HG02571 (cell line): ENCODE measurements at regions not wholly inside any gene's neighbourhood (a gene's known extent, or its start where the extent isn't known, plus 50 kb on each side); places are given as distances from the start of the nearest gene placed in this dataset.
A peak's percentile ranks its signal among the peaks of the same experiment; 100 is the strongest.
"Not testable (repeated sequence)": the region's sequence is repeated elsewhere in the genome, so short reads cannot be mapped to it uniquely, and the experiment has no call there.

Source experiments
- ATAC-seq: cut with Tn5 transposase; IDR thresholded peaks from one replicate; pipeline ENCODE4 v1.9.1; 2021; ENCODE audit warnings: mild to moderate bottlenecking, moderate library complexity; ENCODE audit not compliant: unreplicated experiment

DNA sequence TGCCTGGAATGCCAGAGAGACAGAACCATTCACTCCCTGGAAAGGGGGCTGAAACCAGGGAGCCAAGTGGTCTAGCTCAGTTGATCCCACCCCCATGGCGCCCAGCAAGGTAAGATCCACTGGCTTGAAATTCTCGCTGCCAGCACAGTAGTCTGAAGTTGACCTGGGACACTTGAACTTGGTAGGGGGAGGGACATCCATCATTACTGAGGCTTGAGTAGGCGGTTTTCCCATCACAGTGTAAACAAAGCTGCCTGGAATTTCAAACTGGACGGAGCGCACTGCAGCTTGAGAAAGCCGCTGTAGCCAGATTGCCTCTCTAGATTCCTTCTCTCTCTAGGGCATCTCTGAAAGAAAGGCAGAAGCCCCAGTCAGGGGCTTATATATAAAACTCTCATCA lies 310.7 kb upstream of the DPPA4 start:
- ATAC-seq = no peak

- no peak for ATAC-seq
Measured at GRCh38 chr3:109656225-109656624, 318.9 kb upstream of the DPPA4 start.

GRCh38 chr3:109678600-109678999 lies 341.3 kb upstream of the DPPA4 start:
- ATAC-seq = no peak

GRCh38 chr3:109679664-109680063 lies 342.3 kb upstream of the DPPA4 start:
- no peak for ATAC-seq

DNA sequence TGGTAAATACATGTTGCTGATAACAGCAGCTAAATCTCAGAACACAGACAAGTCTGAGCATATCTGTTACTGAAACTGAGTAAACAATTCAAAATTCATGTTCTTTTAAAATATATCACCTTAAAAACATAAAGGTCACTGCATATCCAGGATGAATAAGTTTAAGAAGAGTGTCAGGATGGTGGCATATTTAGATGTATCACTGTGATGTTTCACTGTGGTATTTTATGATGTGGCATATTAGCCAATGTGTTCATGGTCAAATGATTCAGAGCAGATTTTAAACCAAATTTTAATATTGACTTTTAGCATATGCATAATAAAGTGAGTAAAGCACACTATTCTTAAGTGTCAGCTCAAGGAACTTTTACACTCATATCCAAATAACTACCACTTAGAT lies 346.4 kb upstream of the DPPA4 start:
- ATAC-seq = no peak

DNA sequence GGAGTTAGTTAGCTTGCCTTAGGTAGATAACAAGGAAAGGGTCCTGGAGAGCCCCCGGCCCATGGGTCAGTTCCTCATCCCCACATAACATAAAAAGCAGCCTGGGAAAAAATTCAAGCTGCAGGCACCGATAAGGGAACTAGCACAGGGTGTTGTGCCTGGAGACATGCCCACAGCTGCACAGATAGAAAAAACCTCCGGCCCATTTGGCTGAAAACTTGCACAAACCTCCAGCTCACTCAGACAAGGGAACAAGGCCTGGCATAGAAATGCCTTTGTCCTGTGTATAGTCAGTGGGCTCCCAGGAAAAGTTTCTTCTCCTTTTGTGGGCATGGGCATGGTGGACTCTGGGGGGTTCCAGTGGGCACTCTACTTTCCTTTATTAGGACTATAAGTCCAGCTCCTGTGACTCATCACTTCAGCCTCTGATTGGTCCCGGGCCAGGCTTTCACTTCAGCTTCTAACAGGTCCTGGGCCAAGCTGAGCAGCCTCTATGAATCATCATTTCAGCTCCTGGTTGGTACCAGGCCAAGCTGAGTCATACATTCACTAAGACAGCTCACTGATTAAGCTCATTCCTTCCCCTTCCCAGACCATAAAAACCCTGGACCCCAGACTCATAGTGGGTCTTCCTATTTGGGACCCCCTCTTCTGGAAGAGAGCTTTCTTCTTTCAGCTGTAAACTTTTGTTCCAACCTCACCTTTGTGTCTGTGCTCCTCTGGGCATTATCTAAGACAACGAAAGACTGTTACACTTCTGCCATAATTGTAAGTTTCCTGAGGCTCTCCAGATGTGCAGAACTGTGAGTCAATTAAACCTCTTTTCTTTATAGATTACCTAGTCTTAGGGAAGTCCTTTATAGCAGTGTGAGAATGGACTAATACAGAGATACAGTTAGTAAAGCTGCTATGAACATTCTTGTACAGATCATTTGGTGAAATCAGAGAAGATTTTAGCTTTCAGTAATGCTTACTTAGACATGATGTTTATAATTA lies 348.0 kb upstream of the DPPA4 start:
- no peak for ATAC-seq

- no peak for ATAC-seq
Measured at GRCh38 chr3:109687626-109688025, 350.3 kb upstream of the DPPA4 start.

DNA sequence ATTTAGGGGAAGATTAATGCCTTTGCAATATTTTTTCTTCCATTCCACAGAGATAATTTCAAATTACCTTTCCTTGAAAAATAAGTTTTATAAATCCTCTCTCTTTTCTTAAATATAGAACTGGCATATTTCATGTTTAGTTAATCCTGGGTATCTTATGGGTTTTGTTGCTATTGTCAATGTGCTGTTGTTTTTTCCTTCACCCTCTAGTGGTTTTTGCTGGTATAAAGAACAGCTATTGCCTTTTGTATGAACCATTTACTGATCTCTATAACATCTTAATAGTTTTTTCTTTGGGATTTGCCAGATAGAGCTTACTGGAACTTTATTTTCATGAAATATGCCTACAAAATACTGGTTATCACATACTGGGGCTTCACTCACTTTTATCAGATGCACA lies 359.6 kb upstream of the DPPA4 start:
- ATAC-seq = no peak

GRCh38 chr3:109702252-109702651 lies 364.9 kb upstream of the DPPA4 start:
- ATAC-seq = peak; percentile 62

DNA sequence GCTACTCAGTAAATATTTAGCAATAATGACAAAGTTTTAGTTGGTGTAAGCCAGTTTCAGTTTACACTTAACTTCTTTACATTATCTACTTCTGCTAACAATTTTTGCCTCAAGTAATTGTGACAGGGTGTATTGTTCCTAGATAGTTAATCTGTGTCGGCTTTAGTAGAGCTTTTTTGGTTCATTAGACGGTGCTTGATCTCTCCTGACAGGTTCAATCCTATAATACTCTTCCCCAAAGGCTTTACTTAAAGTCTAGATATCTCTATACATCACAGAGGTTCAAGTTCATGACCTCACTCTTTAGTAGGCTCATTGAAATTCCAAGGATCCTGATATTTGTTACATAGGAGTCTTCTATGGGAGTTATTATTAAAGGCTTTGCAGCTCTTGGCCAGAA lies 365.6 kb upstream of the DPPA4 start:
- ATAC-seq = no peak

- not testable (repeated sequence) for ATAC-seq
Measured at GRCh38 chr3:109705133-109705532, 367.8 kb upstream of the DPPA4 start.

DNA sequence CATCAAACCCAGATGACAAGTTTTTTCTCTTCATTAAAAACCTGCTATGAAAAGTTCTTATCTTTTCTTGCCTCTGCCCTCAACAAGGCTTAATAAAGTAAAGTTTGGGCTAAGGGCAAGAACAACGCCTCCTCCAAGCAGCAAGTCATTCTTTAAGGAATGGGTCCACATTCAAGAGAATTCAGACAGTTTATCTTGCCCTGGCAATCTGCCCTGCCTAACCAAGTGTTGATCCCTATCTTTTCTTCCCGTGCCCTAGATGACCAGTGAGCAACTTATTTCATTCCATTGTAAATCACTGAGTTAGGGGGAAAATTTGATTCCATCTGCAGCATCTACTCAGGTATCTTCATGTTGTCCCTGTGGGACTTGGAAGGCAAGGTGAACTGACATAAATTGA lies 370.3 kb upstream of the DPPA4 start:
- no peak for ATAC-seq

DNA sequence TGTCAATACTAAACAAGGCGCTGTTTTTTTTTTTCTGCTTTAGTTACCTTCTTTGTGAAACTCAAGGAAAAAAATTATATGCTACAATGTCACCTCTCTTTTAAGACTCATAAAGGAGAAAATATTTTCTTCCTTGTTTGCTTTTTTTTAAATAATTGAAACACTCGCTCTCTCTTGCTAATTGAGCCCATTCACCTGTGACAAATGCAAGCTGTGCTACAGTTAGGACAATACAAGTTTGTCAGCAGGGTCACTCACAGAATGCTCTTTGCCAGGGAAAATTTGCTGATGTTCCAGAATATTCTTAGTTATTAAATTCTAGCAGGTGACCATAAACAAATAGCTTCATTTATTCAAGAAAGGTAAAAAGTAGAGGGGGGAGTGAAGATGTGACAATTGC lies 375.9 kb upstream of the DPPA4 start:
- ATAC-seq = no peak

- ATAC-seq = no peak
Measured at GRCh38 chr3:109715707-109716106, 378.4 kb upstream of the DPPA4 start.

- ATAC-seq = no peak
Measured at GRCh38 chr3:109718850-109719249, 381.5 kb upstream of the DPPA4 start.

GRCh38 chr3:109728861-109729494 lies 391.6 kb upstream of the DPPA4 start:
- no peak for ATAC-seq

DNA sequence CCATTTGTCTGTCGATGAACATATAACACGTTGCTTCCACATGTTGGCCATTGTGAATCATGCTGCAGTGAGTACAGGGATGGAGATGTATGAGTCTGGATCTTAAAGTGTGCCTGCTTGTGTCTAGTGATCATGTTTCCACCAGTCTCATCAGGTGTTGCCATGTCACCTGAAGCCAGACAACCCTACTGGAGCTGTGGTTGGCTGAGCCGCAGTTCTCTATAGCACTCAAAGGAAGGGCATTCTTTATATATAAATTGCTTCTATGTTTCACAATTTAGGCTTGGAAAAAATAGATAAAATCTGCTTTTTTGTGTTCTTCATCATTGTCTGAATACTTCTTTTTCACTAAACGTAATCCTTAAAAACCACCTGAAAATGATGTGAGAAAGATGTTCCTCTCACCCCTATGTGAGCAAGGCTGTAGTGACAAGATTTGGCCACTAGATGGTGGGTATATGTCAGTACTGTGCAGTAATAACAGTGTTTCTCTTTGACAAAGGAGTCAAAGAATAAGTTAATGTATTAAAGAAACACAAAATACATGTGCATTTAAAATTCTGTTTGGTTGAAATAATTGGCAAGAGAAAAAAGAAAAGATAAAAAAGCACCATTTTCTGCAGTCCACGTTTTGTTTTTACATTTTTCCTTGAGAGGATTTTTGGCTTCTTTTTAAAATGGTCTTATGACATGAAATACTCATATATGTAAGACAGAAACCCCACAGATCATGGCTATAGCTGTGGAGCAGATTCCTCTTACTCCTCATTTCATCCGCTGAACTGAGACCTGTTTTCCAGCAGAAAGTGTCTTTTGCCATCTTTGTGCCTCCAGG lies 394.5 kb upstream of the DPPA4 start:
- peak; percentile 87 for ATAC-seq

- no peak for ATAC-seq
Measured at GRCh38 chr3:109743981-109744380, 406.6 kb upstream of the DPPA4 start.

DNA sequence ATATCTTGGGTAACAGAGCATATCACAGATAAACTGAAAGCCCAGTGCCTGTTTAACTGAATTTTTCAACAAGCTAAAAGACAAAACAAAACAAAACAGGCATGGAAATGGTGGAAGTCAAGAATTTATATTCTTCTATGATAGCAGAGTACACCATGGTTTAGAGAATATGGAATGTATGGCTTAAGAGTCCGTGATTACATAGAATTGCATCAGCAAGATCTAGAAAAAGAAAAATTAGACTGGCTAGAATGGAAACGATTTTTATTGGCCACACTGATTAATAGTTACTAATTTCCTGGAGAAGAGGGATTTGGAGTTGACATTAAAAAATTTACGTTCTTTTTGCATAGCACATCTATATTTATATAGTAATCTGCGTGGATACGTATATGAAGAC lies 435.2 kb upstream of the DPPA4 start:
- ATAC-seq = no peak

- no peak for ATAC-seq
Measured at GRCh38 chr3:109774108-109774507, 436.8 kb upstream of the DPPA4 start.

GRCh38 chr3:109784285-109784684 lies 446.9 kb upstream of the DPPA4 start:
- ATAC-seq = no peak
